Keratinocyte (primary cell): ENCODE measurements at regions not wholly inside any gene's neighbourhood (a gene's known extent, or its start where the extent isn't known, plus 50 kb on each side); places are given as distances from the start of the nearest gene placed in this dataset.

Source experiments
- EZH2 ChIP-seq: IDR thresholded peaks from one replicate; pipeline ENCODE4 v1.6.1; 2012; ENCODE audit warnings: inconsistent platforms, mild to moderate bottlenecking, low read length, moderate library complexity
- TF ChIP-seq, protein P1 (sequence below), 3 experiments: IDR thresholded peaks in 1 of 3; conservative IDR thresholded peaks in 1 of 3; optimal IDR thresholded peaks in 1 of 3; 2 replicates in 2 of 3; 3 replicates in 1 of 3; pipeline versions ENCODE3 to v1.5.1; 2011; ENCODE audit warnings: low read length in 3 of 3, mild to moderate bottlenecking in 3 of 3, moderate library complexity in 2 of 3, control low read depth in 1 of 3, inconsistent platforms in 1 of 3; ENCODE audit not compliant: insufficient read depth in 2 of 3; ENCODE audit errors: extremely low read depth in 1 of 3

DNA sequence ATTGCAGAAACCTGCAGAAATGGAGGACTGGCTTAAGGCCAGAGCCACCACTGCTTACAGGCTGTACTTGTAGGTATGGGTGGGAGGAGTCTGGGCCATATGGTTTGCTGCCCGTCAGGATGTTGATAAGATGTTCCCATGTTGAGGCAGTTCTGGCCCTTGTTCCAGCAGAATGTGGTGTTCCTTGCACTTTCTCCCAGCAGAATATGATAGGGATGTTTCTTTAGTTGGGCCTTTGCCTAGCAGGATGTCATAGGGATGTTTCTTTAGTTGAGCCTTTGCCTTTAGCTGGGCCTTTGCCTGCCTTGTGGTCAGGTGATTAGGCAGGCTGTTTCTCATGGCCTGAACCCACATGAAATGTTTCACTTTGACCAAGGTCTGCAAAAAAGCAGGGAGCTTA is 139.1 kb upstream of the PAQR3 start:
- no peak for TF ChIP-seq EZH2
- TF ChIP-seq, protein P1, sequence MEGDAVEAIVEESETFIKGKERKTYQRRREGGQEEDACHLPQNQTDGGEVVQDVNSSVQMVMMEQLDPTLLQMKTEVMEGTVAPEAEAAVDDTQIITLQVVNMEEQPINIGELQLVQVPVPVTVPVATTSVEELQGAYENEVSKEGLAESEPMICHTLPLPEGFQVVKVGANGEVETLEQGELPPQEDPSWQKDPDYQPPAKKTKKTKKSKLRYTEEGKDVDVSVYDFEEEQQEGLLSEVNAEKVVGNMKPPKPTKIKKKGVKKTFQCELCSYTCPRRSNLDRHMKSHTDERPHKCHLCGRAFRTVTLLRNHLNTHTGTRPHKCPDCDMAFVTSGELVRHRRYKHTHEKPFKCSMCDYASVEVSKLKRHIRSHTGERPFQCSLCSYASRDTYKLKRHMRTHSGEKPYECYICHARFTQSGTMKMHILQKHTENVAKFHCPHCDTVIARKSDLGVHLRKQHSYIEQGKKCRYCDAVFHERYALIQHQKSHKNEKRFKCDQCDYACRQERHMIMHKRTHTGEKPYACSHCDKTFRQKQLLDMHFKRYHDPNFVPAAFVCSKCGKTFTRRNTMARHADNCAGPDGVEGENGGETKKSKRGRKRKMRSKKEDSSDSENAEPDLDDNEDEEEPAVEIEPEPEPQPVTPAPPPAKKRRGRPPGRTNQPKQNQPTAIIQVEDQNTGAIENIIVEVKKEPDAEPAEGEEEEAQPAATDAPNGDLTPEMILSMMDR (optimal IDR thresholded peaks at IDR 0.05 in 1 of 3, IDR thresholded peaks at IDR 0.05 in 1 of 3, conservative IDR thresholded peaks at IDR 0.05 in 1 of 3; ENCODE audit: extremely low read depth in 1 of 3, insufficient read depth in 2 of 3, low read length in 3 of 3): no peak
